Stimulated activated naive CD8-positive, alpha-beta T cell treated with anti-CD3 and anti-CD28 coated beads, Interleukin-15, amount 100 ng/mL, for 72 hours (primary cell): ENCODE measurements at regions not wholly inside any gene's neighbourhood (a gene's known extent, or its start where the extent isn't known, plus 50 kb on each side); places are given as distances from the start of the nearest gene placed in this dataset.
A peak's percentile ranks its signal among the peaks of the same experiment; 100 is the strongest.

Experiments used
- ATAC-seq: fragments of 150-1000 bp; cut with Tn5 transposase; 2 replicates; pipeline ENCODE4 v1.10.0; 2021; ENCODE audit warnings: mild to moderate bottlenecking, moderate library complexity
- DNase-seq, 2 donors: peaks; one replicate each; pipeline ENCODE4 v3.0.0; 2021 to 2022
- H3K27ac Mint-ChIP-seq, 2 donors: one replicate each; pipeline ENCODE4 v1.8.0; 2022; ENCODE audit warnings: mild to moderate bottlenecking in 2 of 2, mixed read lengths in 2 of 2, moderate library complexity in 2 of 2
- H3K27me3 Mint-ChIP-seq: one replicate; pipeline ENCODE4 v1.8.0; 2022; ENCODE audit warnings: mixed read lengths
- H3K4me1 Mint-ChIP-seq: one replicate; pipeline ENCODE4 v1.8.0; 2022; ENCODE audit warnings: mild to moderate bottlenecking, mixed read lengths
- H3K4me3 Mint-ChIP-seq, 2 donors: one replicate each; pipeline ENCODE4 v1.8.0; 2022; ENCODE audit warnings: mild to moderate bottlenecking in 2 of 2, mixed read lengths in 2 of 2, moderate library complexity in 1 of 2
- H3K9me3 Mint-ChIP-seq, 2 donors: one replicate each; pipeline ENCODE4 v1.8.0; 2022; ENCODE audit warnings: mixed read lengths in 2 of 2

DNA sequence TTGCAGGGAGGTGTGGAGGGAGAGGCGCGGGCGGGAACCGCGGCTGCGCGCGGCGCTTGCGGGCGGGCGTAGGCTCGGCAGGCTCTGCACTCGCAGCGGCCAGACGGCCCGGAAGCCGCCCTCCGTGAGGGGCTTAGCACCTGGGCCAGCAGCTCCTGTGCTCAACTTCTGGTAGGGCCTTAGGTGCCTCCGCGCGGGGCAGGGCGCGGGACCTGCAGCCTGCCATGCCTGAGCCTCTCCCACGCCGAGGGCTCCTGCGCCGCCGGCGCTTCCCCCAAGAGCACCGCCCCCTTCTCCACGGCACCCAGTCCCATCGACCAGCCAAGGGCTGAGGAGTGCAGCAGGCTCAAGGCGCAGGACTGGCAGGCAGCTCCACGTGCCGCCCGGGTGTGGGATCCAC, 940.8 kb upstream of the PCDH9 start:
- H3K4me3 Mint-ChIP-seq: no peak overlapping the region
- no peaks in the 10 kb centered on the region for H3K27me3 Mint-ChIP-seq
- DNase-seq (no peak), ATAC-seq (peak; percentile 26)
- no peak overlapping the region for H3K27ac Mint-ChIP-seq
- H3K9me3 Mint-ChIP-seq: peaks cover 5 to 7% of the 10 kb centered on the region in 2 donors
- no peaks in the 10 kb centered on the region for H3K4me1 Mint-ChIP-seq

DNA sequence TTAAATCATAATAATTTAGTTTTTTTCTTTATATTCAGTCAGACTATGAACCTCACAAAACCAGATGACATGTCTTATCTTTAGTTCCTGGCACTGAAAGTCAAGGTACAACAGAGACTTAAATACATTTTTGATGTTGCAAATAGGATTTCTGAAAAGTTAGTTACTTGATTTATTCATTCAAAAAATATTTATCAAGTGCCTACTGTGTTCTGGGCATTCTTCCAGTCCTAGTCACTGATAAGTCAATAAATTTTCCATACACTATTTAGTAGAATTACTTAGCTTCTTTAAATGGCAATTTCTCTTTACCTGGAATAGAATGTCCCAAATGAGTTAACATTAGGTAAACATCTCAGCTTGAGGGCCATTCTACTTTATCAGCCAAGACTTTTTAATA, 938.3 kb upstream of the PCDH9 start:
- Mint-ChIP-seq H3K9me3 (peaks cover 7 to 9% of the 10 kb centered on the region in 2 donors), H3K27me3 (no peaks in the 10 kb centered on the region), H3K4me1 (no peaks in the 10 kb centered on the region), H3K27ac (no peak overlapping the region), H3K4me3 (no peak overlapping the region)
- ATAC-seq (no peak), DNase-seq (no peak)

DNA sequence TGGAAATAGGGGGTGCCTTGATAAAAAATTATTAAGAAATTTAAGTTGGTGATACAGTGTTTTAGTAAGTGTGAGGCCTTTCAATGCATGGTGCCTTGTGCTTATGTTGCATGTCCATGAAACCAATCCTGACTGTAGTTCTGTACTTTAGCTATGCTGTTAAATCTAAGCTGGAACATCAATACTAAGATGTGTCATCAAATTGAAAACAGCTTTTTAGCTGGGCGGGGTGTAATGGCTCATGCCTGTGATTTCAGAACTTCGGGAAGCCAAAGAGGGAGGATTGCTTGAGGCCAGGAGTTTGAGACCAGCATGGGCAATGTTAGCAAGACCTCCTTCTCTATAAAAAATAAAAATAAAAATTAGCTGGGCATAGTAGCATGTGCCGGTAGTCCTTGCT, 930.3 kb upstream of the PCDH9 start:
- ATAC-seq (no peak), DNase-seq (no peak)
- Mint-ChIP-seq H3K27me3 (no peaks in the 10 kb centered on the region), H3K27ac (no peak overlapping the region), H3K9me3 (peaks cover 12 to 13% of the 10 kb centered on the region in 2 donors), H3K4me1 (no peaks in the 10 kb centered on the region), H3K4me3 (no peak overlapping the region)

DNA sequence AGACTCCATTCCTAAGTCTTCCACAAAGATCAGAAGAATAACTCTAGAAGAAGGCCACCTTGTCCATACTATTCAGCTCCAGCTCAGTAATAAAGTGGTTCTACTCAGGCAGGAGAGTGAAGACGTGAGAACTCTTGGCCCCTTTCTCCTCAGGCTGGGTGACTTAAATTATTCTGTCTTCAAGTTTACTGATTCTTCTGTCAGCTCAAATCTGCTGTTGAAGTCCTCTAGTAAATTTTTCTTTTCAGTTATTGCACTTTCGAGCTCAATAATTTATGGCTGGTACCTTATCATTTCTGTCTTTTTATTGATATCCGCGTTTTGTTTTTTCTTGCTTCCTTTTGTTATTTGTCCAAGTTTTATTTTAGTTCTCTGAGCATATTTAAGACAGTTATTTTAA, 922.3 kb upstream of the PCDH9 start:
- no peak for ATAC-seq
- H3K27me3 Mint-ChIP-seq: no peaks in the 10 kb centered on the region
- DNase-seq: no peak
- H3K9me3 Mint-ChIP-seq: peaks cover 7 to 14% of the 10 kb centered on the region in 2 donors
- H3K4me3 Mint-ChIP-seq: no peak overlapping the region
- H3K4me1 Mint-ChIP-seq: no peaks in the 10 kb centered on the region
- no peak overlapping the region for H3K27ac Mint-ChIP-seq

DNA sequence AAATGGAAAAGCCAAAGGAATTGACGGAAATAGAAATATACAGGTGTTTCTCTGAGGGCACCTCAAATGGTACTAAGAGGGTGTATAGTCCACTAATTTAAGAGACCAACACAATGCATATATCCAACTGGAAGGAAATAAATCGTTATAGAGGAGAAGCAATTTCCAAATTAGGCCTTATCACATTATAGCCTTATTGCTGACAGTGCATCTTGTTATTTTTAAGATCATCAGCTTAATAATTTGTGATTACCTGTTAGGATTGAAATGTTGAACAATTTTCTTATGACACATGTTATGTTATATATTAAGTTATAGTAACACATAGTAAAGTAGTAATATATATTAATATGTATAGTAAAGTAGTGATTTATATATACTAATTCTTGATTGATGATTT, 915.7 kb upstream of the PCDH9 start:
- DNase-seq: no peak
- Mint-ChIP-seq H3K27me3 (no peaks in the 10 kb centered on the region), H3K27ac (no peak overlapping the region), H3K4me3 (no peak overlapping the region), H3K4me1 (no peaks in the 10 kb centered on the region), H3K9me3 (peaks cover 6 to 7% of the 10 kb centered on the region in 2 donors)
- no peak for ATAC-seq

DNA sequence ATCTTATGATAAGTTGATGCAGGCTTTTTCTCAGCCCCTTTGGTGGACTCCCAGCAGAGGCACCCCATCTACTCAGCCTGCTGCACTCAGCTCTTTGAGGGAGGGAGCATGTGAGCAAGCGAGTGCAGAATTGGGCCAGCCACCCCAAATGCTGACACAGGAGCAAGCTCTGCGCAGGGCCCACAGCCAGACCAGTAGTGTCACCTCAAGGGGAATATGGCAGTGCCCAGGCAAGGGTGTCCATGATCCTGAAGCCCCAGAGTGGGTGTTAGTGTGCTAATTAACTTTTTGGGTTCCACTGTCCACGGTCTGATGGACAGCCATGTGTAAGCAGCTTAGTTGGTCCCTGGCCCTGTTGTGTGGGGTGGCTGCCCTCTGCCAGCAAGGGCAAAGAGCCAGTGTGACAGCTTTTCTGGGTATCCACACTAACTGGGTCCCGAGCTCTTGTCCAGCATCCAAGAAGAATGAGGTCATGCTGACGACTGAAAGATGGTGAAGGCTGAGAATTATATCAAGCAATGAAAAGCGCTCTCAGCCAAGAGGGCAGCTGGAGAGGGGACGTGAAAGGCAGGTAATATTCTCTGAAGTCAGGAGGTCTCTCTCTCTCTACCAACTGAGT, 898.3 kb upstream of the PCDH9 start:
- Mint-ChIP-seq H3K27ac (no peak overlapping the region), H3K4me3 (no peak overlapping the region), H3K4me1 (no peaks in the 10 kb centered on the region), H3K27me3 (no peaks in the 10 kb centered on the region), H3K9me3 (peaks cover 6 to 10% of the 10 kb centered on the region in 2 donors)
- ATAC-seq (no peak), DNase-seq (no peak)

DNA sequence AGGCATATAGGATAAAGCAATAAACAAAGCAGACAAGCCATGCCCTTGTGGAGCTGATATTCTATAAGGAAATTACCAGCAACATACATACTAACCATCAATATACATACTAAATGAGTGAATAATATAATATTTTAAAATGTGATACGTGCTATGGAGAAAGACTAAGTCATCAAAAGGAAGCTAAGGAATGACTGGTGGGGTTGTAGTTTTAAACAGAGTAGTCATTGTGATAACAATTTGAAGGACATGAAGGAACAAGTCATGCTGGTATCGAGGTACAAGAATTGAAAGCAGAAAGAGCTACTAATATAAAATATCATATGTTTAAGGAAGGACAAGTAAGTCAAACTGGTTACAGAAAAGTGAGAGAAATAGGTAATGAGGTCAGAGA, 894.9 kb upstream of the PCDH9 start:
- H3K4me3 Mint-ChIP-seq: no peak overlapping the region
- H3K27me3 Mint-ChIP-seq: no peaks in the 10 kb centered on the region
- no peaks in the 10 kb centered on the region for H3K4me1 Mint-ChIP-seq
- no peak for DNase-seq
- peaks cover 0 to 6% of the 10 kb centered on the region in 2 donors for H3K9me3 Mint-ChIP-seq
- no peak for ATAC-seq
- no peak overlapping the region for H3K27ac Mint-ChIP-seq

DNA sequence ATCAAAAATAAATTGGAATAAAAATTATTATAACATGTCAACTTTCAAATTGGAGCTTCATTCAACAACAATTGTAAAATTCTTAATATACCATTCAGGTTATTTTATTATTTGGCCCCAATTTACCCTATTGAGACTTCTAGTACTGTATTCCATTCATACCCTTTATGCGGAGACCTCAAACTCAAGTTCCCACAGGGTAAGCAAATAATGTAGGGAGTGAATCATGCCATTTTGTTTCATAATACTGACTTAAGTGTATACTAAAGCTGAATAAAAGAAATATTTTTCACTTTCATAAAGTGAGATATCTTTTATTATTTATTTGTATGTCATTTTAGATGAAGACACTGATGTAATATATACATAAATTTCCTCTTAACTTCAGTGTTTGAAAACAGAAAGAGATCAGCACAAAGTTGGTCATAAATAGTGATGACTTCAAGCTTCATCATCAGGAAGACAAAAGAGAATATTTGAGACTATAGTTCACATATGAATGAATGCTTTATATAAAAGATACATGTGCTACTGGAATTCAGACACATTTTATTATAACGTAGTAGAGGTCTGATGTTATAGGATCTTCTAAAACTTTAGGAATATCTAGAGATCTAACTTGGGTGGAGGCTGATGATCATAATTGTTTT, 894.4 kb upstream of the PCDH9 start:
- H3K4me1 Mint-ChIP-seq: no peaks in the 10 kb centered on the region
- H3K27me3 Mint-ChIP-seq: no peaks in the 10 kb centered on the region
- DNase-seq (no peak), ATAC-seq (no peak)
- H3K27ac Mint-ChIP-seq: no peak overlapping the region
- H3K4me3 Mint-ChIP-seq: no peak overlapping the region
- peaks cover 0 to 6% of the 10 kb centered on the region in 2 donors for H3K9me3 Mint-ChIP-seq

DNA sequence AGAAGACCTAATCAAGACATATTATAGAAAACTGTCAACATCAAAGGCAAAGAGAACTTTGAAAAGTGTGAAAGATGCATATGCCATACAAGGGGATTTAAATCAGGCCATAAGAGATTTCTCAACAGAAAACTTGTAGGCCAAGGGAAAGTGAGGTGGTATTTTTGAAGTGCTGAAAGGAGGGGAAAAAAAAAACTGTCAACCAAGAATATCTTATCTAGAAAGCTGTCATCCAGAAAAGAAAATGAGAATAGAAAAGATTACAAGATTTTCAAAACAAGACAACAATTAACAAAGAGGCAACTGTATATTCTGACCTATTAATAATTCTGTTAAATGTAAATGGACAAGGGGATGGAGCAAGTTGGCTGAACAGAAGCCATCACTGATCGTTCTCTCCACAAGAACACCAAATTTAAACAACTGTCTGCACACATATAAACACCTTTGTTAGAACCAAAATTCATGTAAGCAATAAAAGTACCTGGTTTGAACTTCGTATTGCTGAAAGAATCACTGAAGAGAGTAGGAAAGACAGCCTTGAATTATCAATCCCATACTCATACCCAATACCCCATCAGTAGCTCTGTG, 880.1 kb upstream of the PCDH9 start:
- H3K27ac Mint-ChIP-seq: no peak overlapping the region
- no peaks in the 10 kb centered on the region for H3K4me1 Mint-ChIP-seq
- DNase-seq (no peak), ATAC-seq (no peak)
- peaks cover 18 to 29% of the 10 kb centered on the region in 2 donors for H3K9me3 Mint-ChIP-seq
- H3K27me3 Mint-ChIP-seq: no peaks in the 10 kb centered on the region
- no peak overlapping the region for H3K4me3 Mint-ChIP-seq

DNA sequence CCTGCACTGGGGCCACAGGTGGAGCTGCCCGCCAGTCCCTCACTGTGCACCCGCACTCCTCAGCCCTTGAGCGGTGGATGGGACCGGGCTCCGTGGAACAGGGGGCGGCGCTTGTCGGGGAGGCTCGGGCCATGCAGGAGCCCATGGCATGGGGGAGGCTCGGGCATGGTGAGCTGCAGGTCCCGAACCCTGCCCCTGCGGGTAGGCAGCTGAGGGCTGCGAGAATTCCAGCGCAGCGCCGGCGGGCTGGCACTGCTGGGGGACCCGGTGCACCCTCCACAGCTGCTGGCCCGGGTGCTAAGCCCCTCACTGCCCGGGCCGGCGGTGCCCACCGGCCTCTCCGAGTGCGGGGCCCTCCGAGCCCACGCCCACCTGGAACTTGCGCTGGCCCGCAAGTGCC, 877.5 kb upstream of the PCDH9 start:
- ATAC-seq (peak; percentile 28), DNase-seq (no peak)
- Mint-ChIP-seq H3K27me3 (no peaks in the 10 kb centered on the region), H3K4me3 (no peak overlapping the region), H3K9me3 (peaks cover 18 to 35% of the 10 kb centered on the region in 2 donors), H3K27ac (no peak overlapping the region), H3K4me1 (no peaks in the 10 kb centered on the region)

DNA sequence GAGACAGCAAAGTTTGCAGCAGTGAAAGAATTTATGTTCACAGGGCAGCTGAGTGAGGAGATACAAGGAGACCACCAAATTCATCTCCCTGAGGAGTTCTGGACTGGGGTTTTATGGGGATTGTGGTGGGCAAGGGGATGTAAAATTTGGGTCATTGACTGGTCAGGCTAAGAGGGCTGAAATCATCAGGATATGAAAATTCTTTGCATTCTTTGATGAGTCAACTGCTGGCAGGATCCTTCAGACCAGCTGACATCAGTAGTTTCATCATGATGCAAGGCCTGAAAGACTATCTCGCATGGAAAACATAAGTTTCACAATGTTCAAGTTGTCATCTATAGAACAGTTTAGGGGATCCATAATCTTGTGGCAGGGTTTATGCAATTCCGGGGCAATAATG, 869.5 kb upstream of the PCDH9 start:
- Mint-ChIP-seq H3K4me1 (no peaks in the 10 kb centered on the region), H3K27me3 (no peaks in the 10 kb centered on the region)
- DNase-seq: no peak

DNA sequence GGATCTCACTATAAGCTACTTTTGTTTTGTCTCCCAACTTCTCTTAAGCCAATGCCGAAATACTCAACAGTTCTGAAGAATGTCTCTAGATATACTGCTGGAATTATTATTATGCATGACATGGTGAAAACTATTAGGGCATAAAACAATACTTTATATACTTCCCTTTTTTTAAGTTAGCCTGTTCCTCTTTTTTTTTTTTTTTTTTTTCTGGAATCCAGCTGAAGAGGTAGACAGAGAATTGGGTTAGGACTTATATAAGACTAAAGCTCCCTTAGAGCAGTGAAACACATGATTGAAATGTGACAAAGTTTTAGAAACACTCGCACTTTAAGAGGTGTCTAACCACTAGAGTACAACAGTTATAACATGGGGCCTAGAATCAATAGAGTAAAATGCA, 850.9 kb upstream of the PCDH9 start:
- Mint-ChIP-seq H3K4me3 (no peak overlapping the region), H3K27ac (no peak overlapping the region), H3K4me1 (no peaks in the 10 kb centered on the region), H3K27me3 (no peaks in the 10 kb centered on the region), H3K9me3 (peaks cover 0 to 10% of the 10 kb centered on the region in 2 donors)
- ATAC-seq (no peak), DNase-seq (no peak)

More for the DNA sequence above, 869.5 kb upstream of the PCDH9 start:
- Mint-ChIP-seq H3K27ac (no peak overlapping the region), H3K9me3 (peaks cover 16 to 25% of the 10 kb centered on the region in 2 donors), H3K4me3 (no peak overlapping the region)
- ATAC-seq: no peak

DNA sequence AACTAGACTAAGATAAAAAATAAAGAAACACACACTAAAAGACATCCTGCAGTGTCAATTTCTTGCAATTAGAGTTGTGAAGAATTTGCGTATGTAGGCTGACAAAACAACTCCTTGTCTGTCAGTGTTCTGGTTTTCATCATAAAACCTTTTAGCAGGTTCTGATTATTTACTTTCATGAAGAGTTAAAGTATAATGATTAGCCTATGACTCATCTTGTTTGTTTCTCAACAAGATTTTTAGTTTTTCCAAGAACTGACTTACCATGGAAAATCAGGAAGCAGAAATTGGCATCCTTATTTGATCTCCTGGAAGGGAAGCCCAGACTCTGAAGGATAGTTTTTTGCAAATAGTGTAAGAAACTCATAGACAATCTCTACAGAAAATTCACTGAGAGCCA, 848.7 kb upstream of the PCDH9 start:
- Mint-ChIP-seq H3K4me3 (no peak overlapping the region), H3K27ac (no peak overlapping the region), H3K4me1 (no peaks in the 10 kb centered on the region), H3K27me3 (no peaks in the 10 kb centered on the region), H3K9me3 (peaks cover 0 to 10% of the 10 kb centered on the region in 2 donors)
- DNase-seq: no peak
- no peak for ATAC-seq

DNA sequence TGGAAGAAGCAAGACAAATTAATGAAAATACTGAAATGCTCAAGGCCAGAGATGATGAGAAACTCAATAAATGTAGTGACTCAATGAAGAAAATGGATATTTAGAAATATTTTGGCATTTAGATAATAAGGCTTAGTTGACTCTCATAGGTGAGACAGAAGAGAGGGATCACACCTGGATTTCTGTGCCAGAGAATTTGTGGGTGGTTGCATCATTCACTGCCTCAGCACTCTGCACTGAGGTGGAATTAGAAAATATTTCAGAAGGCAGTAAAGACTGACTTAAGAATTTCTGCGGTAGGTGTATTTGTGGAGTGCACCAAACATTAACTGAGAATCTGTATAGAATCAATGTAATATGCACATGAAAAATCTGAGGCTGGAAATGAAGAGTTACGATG, 848.3 kb upstream of the PCDH9 start:
- no peak overlapping the region for H3K27ac Mint-ChIP-seq
- no peak overlapping the region for H3K4me3 Mint-ChIP-seq
- DNase-seq: no peak
- no peak for ATAC-seq
- H3K27me3 Mint-ChIP-seq: no peaks in the 10 kb centered on the region
- no peaks in the 10 kb centered on the region for H3K4me1 Mint-ChIP-seq
- H3K9me3 Mint-ChIP-seq: peaks cover 0 to 10% of the 10 kb centered on the region in 2 donors

DNA sequence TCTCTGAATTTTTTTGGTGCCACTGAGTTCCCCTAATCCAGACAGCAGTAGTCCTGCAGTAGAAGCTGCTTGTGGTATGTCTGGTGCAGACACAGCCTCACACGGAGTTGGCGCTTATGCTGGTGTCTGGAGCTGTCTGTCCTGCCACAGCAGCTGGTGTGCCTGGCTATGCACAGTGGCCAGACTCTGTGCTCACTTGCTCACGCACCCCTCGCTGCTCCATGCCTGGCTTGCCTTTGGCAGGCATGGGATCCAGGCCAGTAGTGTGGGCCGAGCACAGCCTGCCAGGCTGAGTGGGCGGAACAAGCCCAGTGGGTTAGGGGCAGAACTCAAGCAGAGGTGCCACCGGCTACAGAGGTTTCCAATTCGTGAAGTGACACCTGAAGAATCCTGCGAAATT, 845.9 kb upstream of the PCDH9 start:
- ATAC-seq: no peak
- H3K4me1 Mint-ChIP-seq: no peaks in the 10 kb centered on the region
- peaks cover 0 to 15% of the 10 kb centered on the region in 2 donors for H3K9me3 Mint-ChIP-seq
- H3K27ac Mint-ChIP-seq: no peak overlapping the region
- DNase-seq: no peak
- no peak overlapping the region for H3K4me3 Mint-ChIP-seq
- no peaks in the 10 kb centered on the region for H3K27me3 Mint-ChIP-seq

DNA sequence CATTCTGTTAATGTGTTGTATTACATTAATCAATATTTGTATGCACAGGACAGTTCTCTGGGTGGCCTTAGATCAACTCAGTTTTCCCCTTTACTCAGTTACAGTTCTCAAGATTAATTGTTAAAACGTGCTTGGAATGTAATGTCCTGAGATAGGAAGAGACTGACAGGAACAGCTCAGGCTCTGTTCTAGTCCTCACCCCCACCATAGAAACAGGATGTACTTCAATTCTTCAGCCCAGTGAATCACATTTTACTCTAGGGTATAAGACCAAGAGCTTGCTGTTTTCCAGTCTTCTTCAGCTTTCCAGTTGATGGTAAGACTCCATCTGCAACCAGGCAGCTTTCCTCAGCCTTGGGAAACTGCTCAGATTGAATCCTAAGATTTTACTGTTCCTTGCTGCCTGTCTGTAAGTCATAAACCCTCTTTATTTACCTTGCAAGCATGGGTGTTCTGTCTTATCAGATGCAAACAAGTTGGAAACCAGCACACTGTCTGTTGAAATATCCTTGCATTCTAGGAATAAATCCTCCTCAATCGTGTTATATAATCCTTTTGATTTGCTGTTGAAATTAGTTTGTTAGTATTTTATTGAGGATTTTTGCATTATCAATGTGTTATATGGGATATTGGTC, 836.9 kb upstream of the PCDH9 start:
- H3K4me3 Mint-ChIP-seq: no peak overlapping the region
- H3K4me1 Mint-ChIP-seq: no peaks in the 10 kb centered on the region
- no peak overlapping the region for H3K27ac Mint-ChIP-seq
- H3K27me3 Mint-ChIP-seq: no peaks in the 10 kb centered on the region
- H3K9me3 Mint-ChIP-seq: peaks cover 0 to 8% of the 10 kb centered on the region in 2 donors
- ATAC-seq (no peak), DNase-seq (no peak)
